GM20000 (cell line): ENCODE measurements at regions not wholly inside any gene's neighbourhood (a gene's known extent, or its start where the extent isn't known, plus 50 kb on each side); places are given as distances from the start of the nearest gene placed in this dataset.

Experiments used
- DNase-seq: peaks from one replicate; pipeline ENCODE4 v3.0.0; 2012; ENCODE audit warnings: low spot score
- CTCF ChIP-seq: IDR thresholded peaks from 2 replicates; pipeline ENCODE4 v1.5.1; 2012; ENCODE audit warnings: mild to moderate bottlenecking, control low read depth; ENCODE audit errors: extremely low read depth, missing control alignments

GRCh38 chr3:147740928-147741327, 331.8 kb downstream of the ZIC1 start:
- no peak for TF ChIP-seq CTCF
- DNase-seq: no peak

- DNase-seq: no peak
- TF ChIP-seq CTCF: no peak
Measured at GRCh38 chr3:147744967-147745366, 335.8 kb downstream of the ZIC1 start.

- no peak for DNase-seq
- no peak for TF ChIP-seq CTCF
Measured at GRCh38 chr3:147755310-147755709, 346.1 kb downstream of the ZIC1 start.

GRCh38 chr3:147756476-147756875, 347.3 kb downstream of the ZIC1 start:
- DNase-seq: no peak
- TF ChIP-seq CTCF: no peak

GRCh38 chr3:147757866-147758265, 348.7 kb downstream of the ZIC1 start:
- no peak for TF ChIP-seq CTCF
- no peak for DNase-seq

GRCh38 chr3:147758771-147759170, 349.6 kb downstream of the ZIC1 start:
- no peak for DNase-seq
- TF ChIP-seq CTCF: no peak

- no peak for DNase-seq
- no peak for TF ChIP-seq CTCF
Measured at GRCh38 chr3:147760085-147760484, 350.9 kb downstream of the ZIC1 start.
